ENCODE measurements at regions not wholly inside any gene's neighbourhood (a gene's known extent, or its start where the extent isn't known, plus 50 kb on each side); places are given as distances from the start of the nearest gene placed in this dataset.

GRCh38 chr5:116631147-116631546, 56.5 kb upstream of the SEMA6A start:
- H3K4me3 ChIP-seq (ENCODE audit: low read length), result no peak overlapping the region
- DNase-seq (ENCODE audit: low read depth), result no peak
- TF ChIP-seq CTCF (conservative IDR thresholded peaks at IDR 0.05; ENCODE audit: low read depth, low read length), result no peak

- no peak for DNase-seq (ENCODE audit: low read depth)
- no peak for TF ChIP-seq CTCF (conservative IDR thresholded peaks at IDR 0.05; ENCODE audit: low read depth, low read length)
- H3K4me3 ChIP-seq (ENCODE audit: low read length), result no peak overlapping the region
Measured at GRCh38 chr5:116629168-116629567, 54.5 kb upstream of the SEMA6A start.

DNA sequence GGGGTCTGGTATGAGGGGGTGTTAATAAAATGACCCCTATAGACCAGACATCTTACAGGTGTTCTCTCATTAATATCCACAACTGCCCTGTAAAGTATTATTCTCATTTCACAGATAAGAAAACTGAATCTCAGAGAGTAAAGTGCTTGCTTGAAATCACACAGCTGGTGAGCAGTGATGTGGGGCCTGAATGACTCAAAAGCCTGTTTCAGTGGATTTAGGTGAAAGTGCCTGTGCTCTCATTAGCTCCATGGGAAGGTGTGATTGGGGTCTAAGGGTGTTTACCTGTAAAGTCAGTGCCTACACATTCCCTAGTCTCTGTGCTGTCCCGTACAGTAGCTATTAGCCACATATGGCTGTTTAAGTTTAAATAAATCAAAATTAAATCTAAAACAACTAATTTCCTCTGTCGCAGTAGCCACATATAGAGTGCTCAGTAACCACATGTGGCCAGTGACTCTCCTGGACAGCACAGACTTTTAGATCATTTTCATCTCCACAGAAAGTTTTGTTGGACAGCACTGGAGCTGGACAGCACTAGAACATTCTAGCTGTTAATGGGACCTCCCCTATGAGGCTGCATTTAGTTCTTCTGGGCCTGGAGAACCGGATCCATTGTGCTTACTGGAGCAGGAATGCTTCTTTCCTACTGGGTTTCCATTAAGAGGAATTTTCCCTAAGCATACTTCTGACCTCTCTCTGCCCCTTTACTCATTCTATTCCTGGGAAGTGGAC, 52.5 kb upstream of the SEMA6A start:
- H3K4me3 ChIP-seq (ENCODE audit: low read length), result no peak overlapping the region
- TF ChIP-seq CTCF (conservative IDR thresholded peaks at IDR 0.05; ENCODE audit: low read depth, low read length), result no peak
- DNase-seq (ENCODE audit: low read depth), result no peak

DNA sequence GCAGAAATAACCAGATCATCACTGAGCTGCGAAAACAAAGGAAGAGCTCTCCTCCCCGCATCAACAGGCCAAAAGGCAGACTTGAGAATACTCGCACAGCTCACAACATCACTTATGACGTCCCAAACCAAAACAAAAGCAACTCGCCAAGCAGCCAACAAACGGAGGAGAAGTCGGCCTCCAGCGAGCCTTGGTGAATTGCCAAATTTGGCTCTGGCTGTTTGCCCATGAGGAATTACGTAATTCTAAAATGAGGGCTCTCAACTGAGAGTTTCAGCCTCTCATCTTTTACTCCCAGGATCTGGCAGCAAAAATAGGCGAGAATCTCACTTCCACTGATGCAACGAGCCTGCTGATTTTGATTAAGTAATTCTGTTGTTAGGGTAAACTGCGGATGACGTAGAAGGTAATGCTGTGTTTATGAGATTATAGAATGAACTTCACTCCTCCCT, 51.7 kb upstream of the SEMA6A start:
- TF ChIP-seq CTCF (conservative IDR thresholded peaks at IDR 0.05; ENCODE audit: low read depth, low read length), result no peak
- H3K4me3 ChIP-seq (ENCODE audit: low read length), result no peak overlapping the region
- peak; percentile 37 for DNase-seq (ENCODE audit: low read depth)
